ENCODE measurements at regions not wholly inside any gene's neighbourhood (a gene's known extent, or its start where the extent isn't known, plus 50 kb on each side); places are given as distances from the start of the nearest gene placed in this dataset.

DNA sequence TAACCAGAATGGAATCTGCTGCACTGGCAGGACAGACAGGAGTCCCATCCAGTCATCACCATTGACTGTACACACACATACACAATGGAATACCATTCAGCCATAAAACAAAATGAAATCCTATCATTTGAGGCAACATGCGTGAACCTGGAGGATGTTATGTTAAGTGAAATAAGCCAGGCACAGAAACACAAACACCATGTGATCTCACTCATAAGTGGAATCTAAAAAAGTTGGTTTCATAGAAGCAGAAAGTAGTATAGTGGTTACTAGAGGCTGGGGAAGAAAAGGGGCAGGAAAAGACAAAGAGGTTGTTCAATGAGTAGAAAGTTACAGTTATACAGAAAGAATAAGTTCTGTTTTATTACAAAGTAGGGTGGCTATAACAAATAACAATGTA lies 884.0 kb upstream of the ACO1 start:
- no peak overlapping the region for H4K91ac ChIP-seq (ENCODE audit: low read length)
- H3K4me3 ChIP-seq (ENCODE audit: insufficient read depth in 1 of 2, low read depth in 1 of 2, low read length in 2 of 2), result no peak overlapping the region
- no peaks in the 10 kb centered on the region for H3K79me1 ChIP-seq (replicated peaks; ENCODE audit: low read length, poor library complexity, severe bottlenecking)
- H2AFZ ChIP-seq (ENCODE audit: low read depth, low read length), result no peak overlapping the region
- no peak overlapping the region for H4K8ac ChIP-seq (ENCODE audit: low read length)
- DNase-seq, result no peak
- no peak overlapping the region for H3K14ac ChIP-seq (ENCODE audit: low read length in 2 of 2)
- no peak overlapping the region for H3K9ac ChIP-seq (ENCODE audit: low read length)
- H2BK120ac ChIP-seq (ENCODE audit: low read depth, low read length), result no peak overlapping the region
- H3K23ac ChIP-seq (ENCODE audit: low read length in 2 of 2), result no peak overlapping the region
- H2BK5ac ChIP-seq (ENCODE audit: low read depth, low read length, poor library complexity, severe bottlenecking), result no peak overlapping the region
- H3K4me1 ChIP-seq (ENCODE audit: control insufficient read depth, insufficient read depth, low read depth, low read length), result no peaks in the 10 kb centered on the region
- no peaks in the 10 kb centered on the region for H3K27me3 ChIP-seq (ENCODE audit: control insufficient read depth in 1 of 2, insufficient read depth in 1 of 2, low read length in 2 of 2)
- no CpG with 5 or more reads among the region's 1 CpG for WGBS
- no peak overlapping the region for H3K4me2 ChIP-seq (ENCODE audit: low read length, poor library complexity, severe bottlenecking)
- no peak overlapping the region for H3K27ac ChIP-seq (ENCODE audit: low read length, poor library complexity, severe bottlenecking)
- H3K18ac ChIP-seq (ENCODE audit: low read depth in 1 of 2, low read length in 2 of 2), result no peak overlapping the region
- H2BK15ac ChIP-seq (ENCODE audit: low read depth, poor library complexity, severe bottlenecking), result no peak overlapping the region
- no peak overlapping the region for H2AK5ac ChIP-seq (ENCODE audit: low read length, severe bottlenecking)
- H3K9me3 ChIP-seq (ENCODE audit: control insufficient read depth, low read length), result no peaks in the 10 kb centered on the region
- no peak overlapping the region for H3K4ac ChIP-seq (ENCODE audit: low read depth in 1 of 2, low read length in 2 of 2)
- H3K36me3 ChIP-seq (ENCODE audit: control insufficient read depth in 1 of 2, insufficient read depth in 2 of 2, low read depth in 1 of 2, low read length in 2 of 2), result no peaks in the 10 kb centered on the region
- H2BK12ac ChIP-seq (ENCODE audit: low read length in 2 of 2), result no peak overlapping the region

DNA sequence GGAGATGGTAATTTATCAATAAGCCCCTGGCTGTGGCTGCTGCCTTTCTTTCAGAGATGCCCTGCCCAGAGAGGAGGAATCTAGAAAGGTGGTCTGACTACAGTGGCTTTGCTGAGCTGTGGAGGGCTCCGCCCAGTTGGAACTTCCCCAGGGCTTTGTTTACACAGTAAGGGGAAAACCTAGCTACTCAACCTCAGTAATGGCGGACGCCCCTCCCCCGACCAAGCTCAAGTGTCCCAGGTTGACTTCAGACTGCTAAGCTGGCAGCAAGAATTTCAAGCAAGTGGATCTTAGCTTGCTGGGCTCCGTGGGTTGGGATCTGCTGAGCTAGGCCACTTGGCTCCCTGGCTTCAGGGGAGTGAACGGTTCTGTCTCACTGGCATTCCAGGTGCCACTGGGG lies 865.4 kb upstream of the ACO1 start:
- DNase-seq, result no peak
- Histone ChIP-seq H3K27me3 (ENCODE audit: control insufficient read depth in 1 of 2, insufficient read depth in 1 of 2, low read length in 2 of 2) (no peaks in the 10 kb centered on the region), H3K9me3 (ENCODE audit: control insufficient read depth, low read length) (no peaks in the 10 kb centered on the region), H2AK5ac (ENCODE audit: low read length, severe bottlenecking) (no peak overlapping the region), H3K23ac (ENCODE audit: low read length in 2 of 2) (no peak overlapping the region), H3K4ac (ENCODE audit: low read depth in 1 of 2, low read length in 2 of 2) (no peak overlapping the region), H2BK12ac (ENCODE audit: low read length in 2 of 2) (no peak overlapping the region), H3K14ac (ENCODE audit: low read length in 2 of 2) (no peak overlapping the region), H3K4me1 (ENCODE audit: control insufficient read depth, insufficient read depth, low read depth, low read length) (peaks cover 2% of the 10 kb centered on the region), H3K27ac (ENCODE audit: low read length, poor library complexity, severe bottlenecking) (no peak overlapping the region), H3K4me3 (ENCODE audit: insufficient read depth in 1 of 2, low read depth in 1 of 2, low read length in 2 of 2) (no peak overlapping the region), H3K79me1 (replicated peaks; ENCODE audit: low read length, poor library complexity, severe bottlenecking) (no peaks in the 10 kb centered on the region), H2BK120ac (ENCODE audit: low read depth, low read length) (no peak overlapping the region), H3K4me2 (ENCODE audit: low read length, poor library complexity, severe bottlenecking) (no peak overlapping the region), H3K9ac (ENCODE audit: low read length) (no peak overlapping the region), H2BK5ac (ENCODE audit: low read depth, low read length, poor library complexity, severe bottlenecking) (no peak overlapping the region), H2AFZ (ENCODE audit: low read depth, low read length) (no peak overlapping the region), H4K91ac (ENCODE audit: low read length) (no peak overlapping the region), H4K8ac (ENCODE audit: low read length) (no peak overlapping the region), H3K18ac (ENCODE audit: low read depth in 1 of 2, low read length in 2 of 2) (no peak overlapping the region), H2BK15ac (ENCODE audit: low read depth, poor library complexity, severe bottlenecking) (no peak overlapping the region), H3K36me3 (ENCODE audit: control insufficient read depth in 1 of 2, insufficient read depth in 2 of 2, low read depth in 1 of 2, low read length in 2 of 2) (no peaks in the 10 kb centered on the region)
- WGBS, result 77% methylated on average over 6 of the region's 6 CpGs

DNA sequence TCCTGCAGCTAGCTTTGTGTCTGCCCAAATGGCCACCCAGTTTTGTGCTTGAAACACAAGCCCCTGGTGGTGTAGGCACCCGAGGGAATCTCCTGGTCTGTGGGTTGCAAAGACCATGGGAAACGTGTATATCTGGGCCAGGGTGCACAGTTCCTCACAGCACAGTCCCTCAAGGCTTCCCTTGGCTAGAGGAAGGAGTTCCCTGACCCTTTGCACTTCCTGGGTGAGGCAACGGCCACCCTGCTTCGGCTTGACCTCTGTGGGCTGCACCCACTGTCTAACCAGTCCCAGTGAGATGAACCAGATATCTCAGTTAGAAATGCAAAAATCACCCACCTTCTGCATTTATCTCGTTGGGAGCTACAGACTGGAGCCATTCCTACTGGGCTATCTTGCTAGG lies 865.0 kb upstream of the ACO1 start:
- Histone ChIP-seq H3K23ac (ENCODE audit: low read length in 2 of 2) (no peak overlapping the region), H3K4me1 (ENCODE audit: control insufficient read depth, insufficient read depth, low read depth, low read length) (peaks cover 2% of the 10 kb centered on the region), H2BK5ac (ENCODE audit: low read depth, low read length, poor library complexity, severe bottlenecking) (no peak overlapping the region), H3K4me3 (ENCODE audit: insufficient read depth in 1 of 2, low read depth in 1 of 2, low read length in 2 of 2) (no peak overlapping the region), H3K4me2 (ENCODE audit: low read length, poor library complexity, severe bottlenecking) (no peak overlapping the region), H3K27me3 (ENCODE audit: control insufficient read depth in 1 of 2, insufficient read depth in 1 of 2, low read length in 2 of 2) (no peaks in the 10 kb centered on the region), H4K91ac (ENCODE audit: low read length) (no peak overlapping the region), H3K36me3 (ENCODE audit: control insufficient read depth in 1 of 2, insufficient read depth in 2 of 2, low read depth in 1 of 2, low read length in 2 of 2) (no peaks in the 10 kb centered on the region), H2AK5ac (ENCODE audit: low read length, severe bottlenecking) (no peak overlapping the region), H4K8ac (ENCODE audit: low read length) (no peak overlapping the region), H2AFZ (ENCODE audit: low read depth, low read length) (no peak overlapping the region), H2BK12ac (ENCODE audit: low read length in 2 of 2) (no peak overlapping the region), H3K9me3 (ENCODE audit: control insufficient read depth, low read length) (no peaks in the 10 kb centered on the region), H3K9ac (ENCODE audit: low read length) (no peak overlapping the region), H3K27ac (ENCODE audit: low read length, poor library complexity, severe bottlenecking) (no peak overlapping the region), H3K4ac (ENCODE audit: low read depth in 1 of 2, low read length in 2 of 2) (no peak overlapping the region), H2BK120ac (ENCODE audit: low read depth, low read length) (no peak overlapping the region), H3K79me1 (replicated peaks; ENCODE audit: low read length, poor library complexity, severe bottlenecking) (no peaks in the 10 kb centered on the region), H3K18ac (ENCODE audit: low read depth in 1 of 2, low read length in 2 of 2) (no peak overlapping the region), H2BK15ac (ENCODE audit: low read depth, poor library complexity, severe bottlenecking) (no peak overlapping the region), H3K14ac (ENCODE audit: low read length in 2 of 2) (no peak overlapping the region)
- WGBS, result 60% methylated on average over 5 of the region's 5 CpGs
- DNase-seq, result no peak

DNA sequence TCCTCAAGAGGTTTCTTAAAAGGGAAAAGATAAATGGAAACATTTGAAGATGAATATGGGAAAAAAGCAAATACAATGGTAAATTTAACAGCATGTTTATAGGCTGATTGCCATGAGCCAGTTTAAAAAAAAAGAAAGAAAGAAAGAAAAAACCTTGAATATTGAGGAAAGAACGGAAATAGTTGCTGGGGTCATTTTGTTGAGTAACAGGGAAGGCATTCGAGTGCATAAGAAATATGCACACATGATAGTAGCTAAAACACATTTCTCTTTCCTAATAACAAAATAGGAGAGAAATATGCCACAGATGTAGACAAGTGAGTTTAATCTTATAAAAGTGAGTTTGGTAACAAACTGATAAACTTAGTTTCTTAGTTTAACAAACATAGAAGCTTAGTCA lies 864.6 kb upstream of the ACO1 start:
- no peak for DNase-seq
- Histone ChIP-seq H2AFZ (ENCODE audit: low read depth, low read length) (no peak overlapping the region), H3K4me1 (ENCODE audit: control insufficient read depth, insufficient read depth, low read depth, low read length) (peaks cover 2% of the 10 kb centered on the region), H3K23ac (ENCODE audit: low read length in 2 of 2) (no peak overlapping the region), H3K4ac (ENCODE audit: low read depth in 1 of 2, low read length in 2 of 2) (no peak overlapping the region), H3K14ac (ENCODE audit: low read length in 2 of 2) (no peak overlapping the region), H2BK120ac (ENCODE audit: low read depth, low read length) (no peak overlapping the region), H3K18ac (ENCODE audit: low read depth in 1 of 2, low read length in 2 of 2) (no peak overlapping the region), H2BK12ac (ENCODE audit: low read length in 2 of 2) (no peak overlapping the region), H3K79me1 (replicated peaks; ENCODE audit: low read length, poor library complexity, severe bottlenecking) (no peaks in the 10 kb centered on the region), H2AK5ac (ENCODE audit: low read length, severe bottlenecking) (no peak overlapping the region), H3K9ac (ENCODE audit: low read length) (no peak overlapping the region), H3K9me3 (ENCODE audit: control insufficient read depth, low read length) (no peaks in the 10 kb centered on the region), H4K8ac (ENCODE audit: low read length) (no peak overlapping the region), H3K36me3 (ENCODE audit: control insufficient read depth in 1 of 2, insufficient read depth in 2 of 2, low read depth in 1 of 2, low read length in 2 of 2) (no peaks in the 10 kb centered on the region), H3K27me3 (ENCODE audit: control insufficient read depth in 1 of 2, insufficient read depth in 1 of 2, low read length in 2 of 2) (no peaks in the 10 kb centered on the region), H2BK5ac (ENCODE audit: low read depth, low read length, poor library complexity, severe bottlenecking) (no peak overlapping the region), H3K4me3 (ENCODE audit: insufficient read depth in 1 of 2, low read depth in 1 of 2, low read length in 2 of 2) (no peak overlapping the region), H3K4me2 (ENCODE audit: low read length, poor library complexity, severe bottlenecking) (no peak overlapping the region), H4K91ac (ENCODE audit: low read length) (no peak overlapping the region), H2BK15ac (ENCODE audit: low read depth, poor library complexity, severe bottlenecking) (no peak overlapping the region), H3K27ac (ENCODE audit: low read length, poor library complexity, severe bottlenecking) (no peak overlapping the region)
- no CpG with 5 or more reads among the region's 2 CpGs for WGBS
